ENCODE measurements at regions not wholly inside any gene's neighbourhood (a gene's known extent, or its start where the extent isn't known, plus 50 kb on each side); places are given as distances from the start of the nearest gene placed in this dataset.
"Not testable (repeated sequence)": the region's sequence is repeated elsewhere in the genome, so short reads cannot be mapped to it uniquely, and the experiment has no call there.

DNA sequence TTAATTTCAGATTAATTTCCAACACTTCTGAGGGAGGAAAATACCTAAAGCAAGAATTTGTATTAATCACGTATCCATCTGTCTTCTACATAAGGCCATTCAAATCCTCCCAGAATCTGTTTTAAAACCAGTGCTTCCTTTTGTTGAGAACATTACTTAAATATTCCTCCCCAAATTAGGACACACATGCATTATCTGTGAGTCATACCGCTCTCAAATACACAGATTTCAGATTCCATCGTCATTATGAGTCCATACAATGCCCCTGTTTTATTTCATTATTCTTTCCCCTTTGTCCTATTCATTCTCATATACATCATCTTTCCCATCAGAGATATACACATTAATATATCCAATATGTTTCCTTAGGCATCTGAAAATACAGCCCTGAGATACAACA lies 57.3 kb upstream of the PRSS12 start:
- no peaks in the 10 kb centered on the region for H3K9me3 Mint-ChIP-seq
- peaks cover 25% of the 10 kb centered on the region for H3K27me3 Mint-ChIP-seq
- H3K4me1 Mint-ChIP-seq, result no peaks in the 10 kb centered on the region
- no peak overlapping the region for H3K27ac Mint-ChIP-seq (ENCODE audit: low read depth)
- H3K4me3 Mint-ChIP-seq, result no peak overlapping the region
- H3K36me3 Mint-ChIP-seq (ENCODE audit: insufficient read depth), result peaks cover 2% of the 10 kb centered on the region
- DNase-seq (ENCODE audit: low spot score in 2 of 2) (no peak), ATAC-seq (replicated peaks; ENCODE audit: extremely low read depth, poor library complexity, severe bottlenecking) (no peak)

- no peaks in the 10 kb centered on the region for H3K9me3 Mint-ChIP-seq
- no peak overlapping the region for H3K4me3 Mint-ChIP-seq
- DNase-seq (ENCODE audit: low spot score in 2 of 2) (no peak), ATAC-seq (replicated peaks; ENCODE audit: extremely low read depth, poor library complexity, severe bottlenecking) (no peak)
- no peaks in the 10 kb centered on the region for H3K4me1 Mint-ChIP-seq
- peaks cover 8% of the 10 kb centered on the region for H3K27me3 Mint-ChIP-seq
- H3K27ac Mint-ChIP-seq (ENCODE audit: low read depth), result no peak overlapping the region
- H3K36me3 Mint-ChIP-seq (ENCODE audit: insufficient read depth), result peaks cover 2% of the 10 kb centered on the region
Measured at GRCh38 chr4:118417325-118417724, 64.5 kb upstream of the PRSS12 start.

DNA sequence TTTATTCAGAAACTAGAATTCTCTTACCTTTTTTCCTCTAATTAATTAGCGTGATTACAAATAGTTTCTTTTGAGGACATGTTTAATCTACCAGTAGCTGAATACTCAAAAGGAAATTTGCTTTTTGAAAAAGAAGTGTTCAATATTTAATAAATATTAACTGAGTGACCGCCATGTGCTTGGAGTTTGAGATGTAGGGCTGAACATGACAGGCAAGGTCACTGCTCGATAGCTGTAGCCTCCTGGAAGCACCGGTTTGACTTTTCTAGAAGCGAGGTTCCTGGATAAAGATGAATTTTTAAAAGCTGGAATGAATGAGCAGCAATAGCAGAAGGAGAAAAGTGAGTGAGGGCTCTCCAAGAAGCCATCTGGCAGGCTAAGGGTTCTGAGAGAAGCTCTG lies 65.0 kb upstream of the PRSS12 start:
- H3K36me3 Mint-ChIP-seq (ENCODE audit: insufficient read depth); H3K4me3 Mint-ChIP-seq; H3K27me3 Mint-ChIP-seq; DNase-seq (ENCODE audit: low spot score in 2 of 2); H3K27ac Mint-ChIP-seq (ENCODE audit: low read depth); H3K9me3 Mint-ChIP-seq; H3K4me1 Mint-ChIP-seq; ATAC-seq (replicated peaks; ENCODE audit: extremely low read depth, poor library complexity, severe bottlenecking): not testable (repeated sequence)

GRCh38 chr4:118418396-118418795 lies 65.6 kb upstream of the PRSS12 start:
- not testable (repeated sequence) for ATAC-seq (replicated peaks; ENCODE audit: extremely low read depth, poor library complexity, severe bottlenecking); H3K4me1 Mint-ChIP-seq; H3K9me3 Mint-ChIP-seq; H3K4me3 Mint-ChIP-seq; H3K36me3 Mint-ChIP-seq (ENCODE audit: insufficient read depth); H3K27me3 Mint-ChIP-seq; DNase-seq (ENCODE audit: low spot score in 2 of 2); H3K27ac Mint-ChIP-seq (ENCODE audit: low read depth)

GRCh38 chr4:118419626-118420025 lies 66.8 kb upstream of the PRSS12 start:
- not testable (repeated sequence) for H3K36me3 Mint-ChIP-seq (ENCODE audit: insufficient read depth); ATAC-seq (replicated peaks; ENCODE audit: extremely low read depth, poor library complexity, severe bottlenecking); H3K4me1 Mint-ChIP-seq; DNase-seq (ENCODE audit: low spot score in 2 of 2); H3K4me3 Mint-ChIP-seq; H3K27me3 Mint-ChIP-seq; H3K9me3 Mint-ChIP-seq; H3K27ac Mint-ChIP-seq (ENCODE audit: low read depth)

GRCh38 chr4:118424062-118424461 lies 71.3 kb upstream of the PRSS12 start:
- H3K27me3 Mint-ChIP-seq; DNase-seq (ENCODE audit: low spot score in 2 of 2); H3K36me3 Mint-ChIP-seq (ENCODE audit: insufficient read depth); H3K27ac Mint-ChIP-seq (ENCODE audit: low read depth); ATAC-seq (replicated peaks; ENCODE audit: extremely low read depth, poor library complexity, severe bottlenecking); H3K4me1 Mint-ChIP-seq; H3K9me3 Mint-ChIP-seq; H3K4me3 Mint-ChIP-seq: not testable (repeated sequence)

DNA sequence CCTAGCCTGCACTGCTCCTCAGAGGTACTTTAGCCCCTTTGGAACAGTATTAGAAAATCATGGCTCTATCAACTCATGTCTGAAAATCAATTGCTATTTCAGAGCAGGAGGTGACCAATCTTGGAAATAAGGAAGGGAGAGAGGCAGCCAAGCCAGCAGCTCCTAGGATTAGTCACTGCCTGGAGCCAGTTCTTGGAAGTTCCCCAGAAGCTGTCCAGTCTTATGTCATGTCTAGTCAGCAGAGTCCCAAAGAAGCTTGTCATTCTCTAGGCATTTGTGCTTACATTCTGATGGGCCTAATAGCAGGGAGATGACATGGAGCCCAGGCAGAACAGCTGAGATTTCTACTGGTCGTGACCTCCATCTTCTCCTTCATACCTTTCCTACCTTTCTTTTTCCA lies 76.1 kb upstream of the PRSS12 start:
- not testable (repeated sequence) for H3K4me3 Mint-ChIP-seq; H3K4me1 Mint-ChIP-seq; H3K27ac Mint-ChIP-seq (ENCODE audit: low read depth); ATAC-seq (replicated peaks; ENCODE audit: extremely low read depth, poor library complexity, severe bottlenecking); DNase-seq (ENCODE audit: low spot score in 2 of 2); H3K9me3 Mint-ChIP-seq; H3K27me3 Mint-ChIP-seq; H3K36me3 Mint-ChIP-seq (ENCODE audit: insufficient read depth)

DNA sequence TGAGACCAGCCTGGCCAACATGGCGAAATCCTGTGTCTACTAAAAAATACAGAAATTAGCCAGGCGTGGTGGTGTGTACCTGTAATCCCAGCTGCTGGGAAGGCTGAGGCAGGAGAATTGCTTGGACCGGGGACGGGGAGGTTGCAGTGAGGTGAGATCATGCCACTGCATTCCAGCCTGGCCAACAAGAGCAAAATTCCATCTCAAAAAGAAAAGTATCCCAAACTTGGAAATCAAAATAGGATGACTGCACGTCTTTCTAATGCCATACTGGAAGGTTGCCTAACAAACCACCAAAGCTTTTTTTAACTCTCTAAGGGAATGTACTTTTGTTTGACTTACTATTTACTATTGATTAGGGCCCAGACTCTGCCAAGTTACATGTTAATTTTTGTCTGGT lies 79.6 kb upstream of the PRSS12 start:
- not testable (repeated sequence) for H3K27me3 Mint-ChIP-seq; DNase-seq (ENCODE audit: low spot score in 2 of 2); H3K36me3 Mint-ChIP-seq (ENCODE audit: insufficient read depth); H3K4me1 Mint-ChIP-seq; ATAC-seq (replicated peaks; ENCODE audit: extremely low read depth, poor library complexity, severe bottlenecking); H3K27ac Mint-ChIP-seq (ENCODE audit: low read depth); H3K9me3 Mint-ChIP-seq; H3K4me3 Mint-ChIP-seq

DNA sequence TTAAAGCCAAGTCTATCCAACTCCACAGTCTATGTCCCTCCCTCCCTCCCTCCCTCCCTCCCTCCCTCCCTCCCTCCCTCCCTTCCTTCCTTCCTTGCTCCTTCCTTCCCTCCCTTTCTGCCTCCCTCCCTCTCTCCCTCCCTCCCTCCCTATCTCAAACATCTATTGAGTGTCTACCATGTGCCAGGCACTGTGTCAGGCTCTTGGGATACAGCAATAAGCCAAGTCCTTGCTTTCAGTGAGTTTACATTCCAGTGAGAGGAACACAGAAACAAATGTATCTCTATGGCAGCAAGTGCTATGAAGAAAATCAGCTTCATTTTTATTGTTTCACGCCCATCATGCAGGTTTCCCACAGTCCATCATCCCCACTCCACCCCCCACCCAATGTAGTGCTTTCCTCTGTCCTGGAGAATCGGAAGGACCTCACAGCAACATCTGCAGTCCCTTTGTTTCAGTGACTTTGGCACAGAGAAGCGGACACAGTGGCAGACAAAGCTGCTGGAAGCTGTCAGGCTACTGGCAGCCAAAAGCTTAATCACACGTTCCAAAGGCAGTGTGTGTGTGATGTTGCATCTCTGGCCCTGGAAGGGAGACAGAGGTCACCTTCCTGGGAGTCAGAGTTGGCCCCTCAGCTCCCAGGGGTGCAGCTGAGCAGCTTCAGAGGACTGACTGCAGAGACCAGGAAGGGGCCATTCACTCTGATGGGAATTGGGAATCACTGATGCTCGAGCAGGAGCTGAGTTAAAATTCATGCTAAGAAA lies 81.0 kb upstream of the PRSS12 start:
- DNase-seq (ENCODE audit: low spot score in 2 of 2); H3K4me1 Mint-ChIP-seq; ATAC-seq (replicated peaks; ENCODE audit: extremely low read depth, poor library complexity, severe bottlenecking): not testable (repeated sequence)

DNA sequence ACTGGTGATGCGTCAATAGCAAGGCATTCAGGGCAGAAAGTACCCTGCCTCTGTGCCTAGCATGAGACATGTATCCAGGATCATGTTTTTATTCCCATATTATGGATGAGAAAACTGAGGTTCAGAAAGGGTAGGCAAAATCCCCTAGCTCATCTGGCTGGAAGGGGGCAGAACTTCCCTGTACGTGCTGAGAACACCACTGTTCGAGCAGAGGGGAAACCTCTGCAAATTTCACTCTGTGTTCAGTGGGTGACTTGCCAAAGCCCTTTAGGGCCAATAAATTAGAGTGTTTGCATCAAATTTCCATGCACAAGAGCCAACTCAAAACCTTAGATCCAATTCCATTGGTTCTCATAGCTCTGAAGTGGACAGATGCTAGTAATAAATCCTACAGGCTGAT lies 82.6 kb upstream of the PRSS12 start:
- H3K4me3 Mint-ChIP-seq; H3K27ac Mint-ChIP-seq (ENCODE audit: low read depth); H3K4me1 Mint-ChIP-seq: not testable (repeated sequence)

More for the DNA sequence above, 81.0 kb upstream of the PRSS12 start:
- not testable (repeated sequence) for H3K9me3 Mint-ChIP-seq; H3K4me3 Mint-ChIP-seq; H3K27me3 Mint-ChIP-seq; H3K27ac Mint-ChIP-seq (ENCODE audit: low read depth); H3K36me3 Mint-ChIP-seq (ENCODE audit: insufficient read depth)

DNA sequence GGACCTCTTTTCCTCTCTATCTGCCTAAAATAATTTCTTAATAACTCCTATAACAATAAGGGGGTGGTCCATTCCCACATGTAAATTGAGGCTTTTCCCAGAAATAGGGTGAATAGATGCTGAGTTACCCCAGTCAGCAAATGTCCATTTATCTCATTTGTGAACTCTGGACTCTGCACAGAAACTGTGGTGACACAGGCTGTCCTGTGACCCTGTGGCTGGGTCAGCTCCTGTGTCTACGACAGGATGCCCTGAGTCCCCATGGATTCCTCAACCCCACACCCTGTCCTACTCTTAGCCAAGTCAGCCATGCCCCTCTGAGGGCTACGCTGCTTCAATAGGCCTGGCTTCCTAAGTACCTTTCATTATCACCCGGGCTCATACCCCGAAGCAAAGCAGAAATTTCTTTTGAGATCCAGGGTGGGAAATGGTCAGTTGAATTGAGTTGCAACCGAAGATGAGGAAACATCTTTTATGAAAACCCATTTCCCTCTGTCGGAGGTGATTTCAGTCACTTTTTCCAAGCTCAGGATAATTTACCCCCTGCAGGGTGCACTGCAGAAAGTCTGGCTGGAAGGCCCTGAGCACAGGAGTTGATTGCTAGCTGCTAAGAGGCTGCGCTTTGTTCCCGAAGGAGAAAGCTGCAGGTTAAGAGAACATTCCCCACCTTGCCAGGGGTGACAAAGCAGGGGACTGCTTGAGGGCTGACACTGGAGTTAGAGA lies 89.5 kb upstream of the PRSS12 start:
- not testable (repeated sequence) for H3K4me1 Mint-ChIP-seq; H3K4me3 Mint-ChIP-seq; DNase-seq (ENCODE audit: low spot score in 2 of 2); ATAC-seq (replicated peaks; ENCODE audit: extremely low read depth, poor library complexity, severe bottlenecking); H3K27ac Mint-ChIP-seq (ENCODE audit: low read depth); H3K36me3 Mint-ChIP-seq (ENCODE audit: insufficient read depth); H3K27me3 Mint-ChIP-seq; H3K9me3 Mint-ChIP-seq

More for the DNA sequence above, 82.6 kb upstream of the PRSS12 start:
- not testable (repeated sequence) for H3K27me3 Mint-ChIP-seq; H3K9me3 Mint-ChIP-seq; H3K36me3 Mint-ChIP-seq (ENCODE audit: insufficient read depth); DNase-seq (ENCODE audit: low spot score in 2 of 2); ATAC-seq (replicated peaks; ENCODE audit: extremely low read depth, poor library complexity, severe bottlenecking)

- H3K27ac Mint-ChIP-seq (ENCODE audit: low read depth); ATAC-seq (replicated peaks; ENCODE audit: extremely low read depth, poor library complexity, severe bottlenecking); H3K9me3 Mint-ChIP-seq; H3K4me3 Mint-ChIP-seq; H3K4me1 Mint-ChIP-seq; H3K36me3 Mint-ChIP-seq (ENCODE audit: insufficient read depth); DNase-seq (ENCODE audit: low spot score in 2 of 2); H3K27me3 Mint-ChIP-seq: not testable (repeated sequence)
Measured at GRCh38 chr4:118447397-118447796, 94.6 kb upstream of the PRSS12 start.

DNA sequence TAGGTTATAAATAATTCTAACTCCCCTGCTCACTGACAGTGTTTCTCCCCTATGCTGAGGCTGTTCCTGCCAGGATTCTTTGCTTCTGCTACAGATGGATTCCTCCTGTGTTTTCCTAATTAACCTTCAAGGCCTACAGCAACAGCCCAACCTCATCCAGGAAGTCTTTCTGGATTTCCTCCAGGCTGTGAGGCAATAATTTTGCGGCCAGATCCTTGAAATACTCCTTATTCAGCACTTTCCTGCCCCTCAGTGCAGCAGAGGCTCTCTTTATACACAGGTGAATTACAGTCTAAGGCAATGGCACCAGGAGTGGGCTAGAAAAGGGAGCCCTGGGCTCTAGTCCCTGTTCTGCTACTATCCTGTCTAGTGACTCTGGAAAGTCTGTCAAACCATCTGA lies 102.1 kb upstream of the PRSS12 start:
- H3K36me3 Mint-ChIP-seq (ENCODE audit: insufficient read depth); ATAC-seq (replicated peaks; ENCODE audit: extremely low read depth, poor library complexity, severe bottlenecking); H3K9me3 Mint-ChIP-seq; H3K4me3 Mint-ChIP-seq; H3K27me3 Mint-ChIP-seq; H3K4me1 Mint-ChIP-seq; H3K27ac Mint-ChIP-seq (ENCODE audit: low read depth); DNase-seq (ENCODE audit: low spot score in 2 of 2): not testable (repeated sequence)

All from central memory CD8-positive, alpha-beta T cell (primary cell).